Endothelial cell of hepatic sinusoid (primary cell): ENCODE measurements at regions not wholly inside any gene's neighbourhood (a gene's known extent, or its start where the extent isn't known, plus 50 kb on each side); places are given as distances from the start of the nearest gene placed in this dataset.
"Not testable (repeated sequence)": the region's sequence is repeated elsewhere in the genome, so short reads cannot be mapped to it uniquely, and the experiment has no call there.

ENCODE experiments used
- in situ Hi-C: cut with HindIII; loops from 2 replicates; pipeline ENCODE4 v1.10.0; 2017; ENCODE audit warnings: low sequenced_read_pairs

- in situ Hi-C loops, result no loop called here
Observed at GRCh38 chr21:20789729-20790500, 208.3 kb upstream of the NCAM2 start.

GRCh38 chr21:20800106-20800505 is 198.1 kb upstream of the NCAM2 start:
- in situ Hi-C loops, result no loop called here

GRCh38 chr21:20802201-20802600 is 196.0 kb upstream of the NCAM2 start:
- in situ Hi-C loops, result no loop called here

- in situ Hi-C loops, result no loop called here
Observed at GRCh38 chr21:20802631-20803260, 195.5 kb upstream of the NCAM2 start.

GRCh38 chr21:20811702-20812101 is 186.5 kb upstream of the NCAM2 start:
- in situ Hi-C loops, result no loop called here

- in situ Hi-C loops, result no loop called here
Observed at GRCh38 chr21:20814090-20814489, 184.1 kb upstream of the NCAM2 start.

GRCh38 chr21:20822666-20823065 is 175.5 kb upstream of the NCAM2 start:
- in situ Hi-C loops, result no loop called here

- in situ Hi-C loops, result no loop called here
Observed at GRCh38 chr21:20852866-20853265, 145.3 kb upstream of the NCAM2 start.

- in situ Hi-C loops, result no loop called here
Observed at GRCh38 chr21:20856926-20857325, 141.3 kb upstream of the NCAM2 start.

- in situ Hi-C loops, result no loop called here
Observed at GRCh38 chr21:20874202-20874601, 124.0 kb upstream of the NCAM2 start.

GRCh38 chr21:20875742-20876141 is 122.5 kb upstream of the NCAM2 start:
- in situ Hi-C loops, result no loop called here

- in situ Hi-C loops, result no loop called here
Observed at GRCh38 chr21:20877976-20878375, 120.2 kb upstream of the NCAM2 start.

GRCh38 chr21:20882462-20883407 is 115.5 kb upstream of the NCAM2 start:
- in situ Hi-C loops, result no loop called here

GRCh38 chr21:20883408-20883800 is 114.8 kb upstream of the NCAM2 start:
- in situ Hi-C loops, result no loop called here

- in situ Hi-C loops, result no loop called here
Observed at GRCh38 chr21:20902511-20902910, 95.7 kb upstream of the NCAM2 start.

GRCh38 chr21:20902998-20903397 is 95.2 kb upstream of the NCAM2 start:
- in situ Hi-C loops, result no loop called here

GRCh38 chr21:20927555-20927954 is 70.7 kb upstream of the NCAM2 start:
- in situ Hi-C loops, result not testable (repeated sequence)

- in situ Hi-C loops, result no loop called here
Observed at GRCh38 chr21:20942523-20942922, 55.7 kb upstream of the NCAM2 start.

- in situ Hi-C loops, result no loop called here
Observed at GRCh38 chr21:20943561-20943997, 54.6 kb upstream of the NCAM2 start.

GRCh38 chr21:20944139-20944538 is 54.1 kb upstream of the NCAM2 start:
- in situ Hi-C loops, result no loop called here

- in situ Hi-C loops, result no loop called here
Observed at GRCh38 chr21:20946701-20947100, 51.5 kb upstream of the NCAM2 start.
